ENCODE measurements at regions not wholly inside any gene's neighbourhood (a gene's known extent, or its start where the extent isn't known, plus 50 kb on each side); places are given as distances from the start of the nearest gene placed in this dataset.
"Not testable (repeated sequence)": the region's sequence is repeated elsewhere in the genome, so short reads cannot be mapped to it uniquely, and the experiment has no call there.

GRCh38 chr19:31459430-31459829 is 110.2 kb upstream of the TSHZ3 start:
- DNase-seq (ENCODE audit: low read depth), result no peak
- H3K4me3 ChIP-seq (ENCODE audit: low read length), result no peak overlapping the region
- TF ChIP-seq CTCF (IDR thresholded peaks at IDR 0.05; ENCODE audit: insufficient read depth, low read depth, low read length, missing control alignments), result no peak

- no peak overlapping the region for H3K4me3 ChIP-seq (ENCODE audit: low read length)
- TF ChIP-seq CTCF (IDR thresholded peaks at IDR 0.05; ENCODE audit: insufficient read depth, low read depth, low read length, missing control alignments), result no peak
- DNase-seq (ENCODE audit: low read depth), result no peak
These were observed 112.7 kb upstream of the TSHZ3 start for GRCh38 chr19:31461814-31462539.

- DNase-seq (ENCODE audit: low read depth), result no peak
- H3K4me3 ChIP-seq (ENCODE audit: low read length), result no peak overlapping the region
- no peak for TF ChIP-seq CTCF (IDR thresholded peaks at IDR 0.05; ENCODE audit: insufficient read depth, low read depth, low read length, missing control alignments)
These were observed 121.1 kb upstream of the TSHZ3 start for GRCh38 chr19:31470229-31470939.

- no peak overlapping the region for H3K4me3 ChIP-seq (ENCODE audit: low read length)
- no peak for TF ChIP-seq CTCF (IDR thresholded peaks at IDR 0.05; ENCODE audit: insufficient read depth, low read depth, low read length, missing control alignments)
- no peak for DNase-seq (ENCODE audit: low read depth)
These were observed 121.7 kb upstream of the TSHZ3 start for GRCh38 chr19:31470952-31471351.

GRCh38 chr19:31478241-31478640 is 129.0 kb upstream of the TSHZ3 start:
- DNase-seq (ENCODE audit: low read depth), result no peak
- H3K4me3 ChIP-seq (ENCODE audit: low read length), result no peak overlapping the region
- no peak for TF ChIP-seq CTCF (IDR thresholded peaks at IDR 0.05; ENCODE audit: insufficient read depth, low read depth, low read length, missing control alignments)

- TF ChIP-seq CTCF (IDR thresholded peaks at IDR 0.05; ENCODE audit: insufficient read depth, low read depth, low read length, missing control alignments), result no peak
- no peak overlapping the region for H3K4me3 ChIP-seq (ENCODE audit: low read length)
- DNase-seq (ENCODE audit: low read depth), result no peak
These were observed 134.1 kb upstream of the TSHZ3 start for GRCh38 chr19:31483226-31483857.

GRCh38 chr19:31484858-31485410 is 135.7 kb upstream of the TSHZ3 start:
- H3K4me3 ChIP-seq (ENCODE audit: low read length); DNase-seq (ENCODE audit: low read depth): not testable (repeated sequence)

All from epithelial cell of esophagus (primary cell).